Lower leg skin (tissue), 4 donors: ENCODE measurements at regions not wholly inside any gene's neighbourhood (a gene's known extent, or its start where the extent isn't known, plus 50 kb on each side); places are given as distances from the start of the nearest gene placed in this dataset.

Source experiments
- DNase-seq, 2 donors: peaks; one replicate each; pipeline ENCODE4 v3.0.0-alpha.2; 2019; ENCODE audit warnings: low spot score in 2 of 2
- H3K4me3 ChIP-seq: fragments of 200-600 bp; sonication (generic); 2 replicates; pipeline ENCODE4 v1.5.1; 2017; ENCODE audit warnings: mild to moderate bottlenecking, low read depth; ENCODE audit not compliant: poor library complexity, severe bottlenecking
- CTCF ChIP-seq, 3 donors: fragments of 450-650 bp; IDR thresholded peaks; one replicate each; pipeline ENCODE4 v1.5.1; 2016; ENCODE audit warnings: antibody characterized with exemption in 3 of 3, mild to moderate bottlenecking in 3 of 3, moderate library complexity in 2 of 3
- POLR2A ChIP-seq, 2 donors: fragments of 450-650 bp; IDR thresholded peaks; one replicate each; pipeline ENCODE4 v1.6.1; 2016 to 2017; ENCODE audit warnings: antibody characterized with exemption in 2 of 2, mild to moderate bottlenecking in 1 of 2, moderate library complexity in 1 of 2
- WGBS, 2 donors: methylation state at CpG; one replicate each; pipeline ENCODE4 v1.1.5; 2018; 5-methylcytosine and 5-hydroxymethylcytosine counted together
- intact Hi-C: fragments of 100-400 bp; cut with DNase I; formaldehyde crosslinking; loops from one replicate; pipeline ENCODE4 v1.15.0; 2023; ENCODE audit warnings: low total_unique reads

GRCh38 chr13:80782441-80782840 lies 441.5 kb upstream of the SPRY2 start:
- 81 to 96% methylated on average over 1 of the region's 1 CpG for WGBS, 2 donors
- TF ChIP-seq CTCF (IDR thresholded peaks at IDR 0.05) (no peak), POLR2A (IDR thresholded peaks at IDR 0.05) (no peak)
- DNase-seq, result no peak
- intact Hi-C loops, result no loop called here
- no peak overlapping the region for H3K4me3 ChIP-seq

- intact Hi-C loops, result no loop called here
- TF ChIP-seq POLR2A (IDR thresholded peaks at IDR 0.05) (no peak), CTCF (IDR thresholded peaks at IDR 0.05) (no peak)
- no peak for DNase-seq
- no peak overlapping the region for H3K4me3 ChIP-seq
- 44 to 59% methylated on average over 1 of the region's 1 CpG for WGBS, 2 donors
Observed at GRCh38 chr13:80778297-80778696, 437.4 kb upstream of the SPRY2 start.

GRCh38 chr13:80757694-80758093 lies 416.8 kb upstream of the SPRY2 start:
- no peak for TF ChIP-seq CTCF (IDR thresholded peaks at IDR 0.05)
- TF ChIP-seq POLR2A (IDR thresholded peaks at IDR 0.05), result no peak
- no peak for DNase-seq
- intact Hi-C loops, result no loop called here
- H3K4me3 ChIP-seq, result no peak overlapping the region

DNA sequence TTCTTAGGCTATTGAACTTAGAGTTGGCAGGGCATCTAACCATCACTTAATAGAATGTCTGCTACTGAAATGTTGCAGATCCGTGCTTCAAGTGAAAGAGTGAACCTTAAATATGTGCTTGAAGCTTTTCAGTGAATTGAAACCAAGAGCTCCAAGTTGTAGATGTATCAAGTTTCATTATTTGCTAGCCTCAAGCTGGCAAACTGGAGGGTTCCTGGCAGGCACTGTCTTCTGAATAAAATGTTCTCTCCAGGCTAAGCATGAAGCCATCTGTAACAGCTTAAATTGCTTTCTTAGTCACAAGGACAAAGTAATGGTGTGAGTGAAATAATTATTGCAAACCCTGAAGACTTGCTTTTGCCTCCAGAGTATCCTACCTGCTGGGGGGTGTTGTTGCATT lies 415.0 kb upstream of the SPRY2 start:
- H3K4me3 ChIP-seq, result no peak overlapping the region
- no peak for DNase-seq
- intact Hi-C loops, result no loop called here
- TF ChIP-seq CTCF (IDR thresholded peaks at IDR 0.05), result no peak
- no peak for TF ChIP-seq POLR2A (IDR thresholded peaks at IDR 0.05)
- 64 to 67% methylated on average over 1 of the region's 1 CpG for WGBS, 2 donors

- DNase-seq, result no peak
- WGBS, 2 donors, result 47 to 59% methylated on average over 1 of the region's 1 CpG
- intact Hi-C loops, result no loop called here
Observed at GRCh38 chr13:80754441-80754840, 413.5 kb upstream of the SPRY2 start.

More at GRCh38 chr13:80754441-80754840, 413.5 kb upstream of the SPRY2 start:
- no peak overlapping the region for H3K4me3 ChIP-seq
- TF ChIP-seq POLR2A (IDR thresholded peaks at IDR 0.05) (no peak), CTCF (IDR thresholded peaks at IDR 0.05) (no peak)
